Stimulated activated CD8-positive, alpha-beta memory T cell treated with anti-CD3 and anti-CD28 coated beads, Interleukin-7, amount 100 ng/mL, for 48 hours (primary cell): ENCODE measurements at regions not wholly inside any gene's neighbourhood (a gene's known extent, or its start where the extent isn't known, plus 50 kb on each side); places are given as distances from the start of the nearest gene placed in this dataset.

Experiments used
- DNase-seq, 2 donors: peaks; one replicate each; pipeline ENCODE4 v3.0.0-alpha.2; 2020; ENCODE audit warnings: low read depth in 1 of 2; ENCODE audit errors: extremely low read depth in 1 of 2

DNA sequence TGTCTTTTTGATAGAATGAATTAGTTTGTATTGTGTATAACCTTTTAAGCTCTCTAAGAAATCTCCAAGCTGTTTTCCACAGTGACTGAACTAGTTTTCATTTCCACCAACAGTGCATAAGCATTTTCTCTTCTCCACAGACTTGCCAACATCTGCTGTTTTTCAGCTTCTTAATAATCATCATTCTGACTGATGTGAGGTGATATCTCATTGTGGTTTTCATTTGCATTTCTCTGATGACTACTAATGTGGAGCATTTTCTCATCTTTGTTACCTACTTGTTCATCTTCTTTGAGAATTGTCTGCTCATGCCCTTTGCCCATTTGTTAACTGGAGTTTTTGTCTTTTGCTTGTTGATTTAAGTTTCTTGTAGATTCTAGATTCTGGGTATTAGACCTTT is 777.5 kb downstream of the OTOL1 start:
- no peak for DNase-seq

DNA sequence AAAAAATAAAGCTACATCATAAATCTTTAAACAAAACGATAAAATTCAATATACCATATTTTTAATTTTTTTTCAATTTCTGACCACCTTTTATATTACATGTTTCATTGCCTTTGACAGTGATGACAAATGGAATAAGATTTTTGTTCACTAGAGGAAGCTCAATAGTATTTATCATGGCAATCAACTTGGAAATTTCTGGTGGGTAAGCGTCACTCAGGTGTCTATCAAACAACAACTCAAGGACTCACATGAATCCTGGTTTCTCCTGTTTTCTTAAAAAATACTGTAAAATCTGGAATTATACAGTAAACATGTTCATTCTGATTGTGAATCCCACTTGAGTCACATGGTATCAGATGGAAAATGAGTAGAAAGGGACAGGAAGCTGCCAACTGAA is 782.2 kb downstream of the OTOL1 start:
- DNase-seq = no peak

DNA sequence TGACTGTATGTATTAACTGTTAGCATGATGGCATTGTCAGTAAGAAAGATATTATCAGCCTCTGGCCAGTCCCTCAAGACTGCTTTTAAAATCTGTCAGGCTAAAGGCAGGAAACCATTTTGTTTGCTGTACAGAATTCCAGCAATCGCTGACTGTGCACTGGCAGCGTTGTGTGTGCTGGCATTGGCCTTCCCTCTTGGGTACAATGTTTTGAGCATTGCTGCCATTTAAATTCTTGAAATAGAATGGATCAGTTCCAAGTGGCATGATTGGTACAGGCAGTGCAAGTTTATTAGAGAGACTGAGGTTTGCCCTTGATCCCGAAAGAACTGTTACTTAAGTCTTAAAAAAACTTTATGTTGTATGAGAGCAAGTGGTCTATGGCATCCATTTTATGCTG is 788.7 kb downstream of the OTOL1 start:
- no peak for DNase-seq

DNA sequence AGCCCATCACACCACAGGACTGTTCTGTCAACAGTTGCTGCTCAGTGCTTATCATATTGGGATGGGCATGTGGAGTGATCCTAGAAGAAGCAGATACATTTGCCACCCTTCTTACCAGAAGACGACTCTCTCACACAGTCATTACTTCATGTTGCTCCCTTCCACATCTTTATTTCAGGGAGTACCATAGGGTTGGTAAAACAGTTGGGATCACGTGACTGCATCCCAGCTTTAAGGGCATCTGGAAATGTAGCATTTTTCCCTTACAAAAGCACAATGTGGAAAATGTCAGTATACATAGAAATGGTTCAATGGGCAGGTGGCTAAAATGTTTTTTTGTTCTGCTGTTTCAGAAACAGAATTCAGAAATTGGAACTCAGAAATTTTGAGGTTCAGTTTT is 791.0 kb downstream of the OTOL1 start:
- no peak for DNase-seq

DNA sequence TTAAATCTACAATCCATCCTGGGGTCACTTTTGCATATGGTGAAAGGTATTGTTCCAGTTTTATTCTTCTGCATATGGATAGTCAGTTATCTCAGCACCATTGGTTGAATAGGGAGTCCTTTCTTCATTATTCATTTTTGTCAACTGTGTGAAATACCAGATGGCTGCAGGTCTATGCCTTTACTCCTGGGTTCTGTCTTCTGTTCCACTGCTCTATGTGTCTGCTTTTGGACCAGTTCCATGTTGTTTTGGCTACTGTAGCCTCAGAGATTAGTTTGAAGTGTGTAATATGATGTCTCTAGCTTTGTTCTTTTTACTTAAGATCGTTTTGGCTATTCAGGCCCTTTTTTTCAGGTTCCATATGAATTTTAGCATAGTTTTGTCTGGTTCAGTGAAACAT is 795.8 kb downstream of the OTOL1 start:
- no peak for DNase-seq

DNA sequence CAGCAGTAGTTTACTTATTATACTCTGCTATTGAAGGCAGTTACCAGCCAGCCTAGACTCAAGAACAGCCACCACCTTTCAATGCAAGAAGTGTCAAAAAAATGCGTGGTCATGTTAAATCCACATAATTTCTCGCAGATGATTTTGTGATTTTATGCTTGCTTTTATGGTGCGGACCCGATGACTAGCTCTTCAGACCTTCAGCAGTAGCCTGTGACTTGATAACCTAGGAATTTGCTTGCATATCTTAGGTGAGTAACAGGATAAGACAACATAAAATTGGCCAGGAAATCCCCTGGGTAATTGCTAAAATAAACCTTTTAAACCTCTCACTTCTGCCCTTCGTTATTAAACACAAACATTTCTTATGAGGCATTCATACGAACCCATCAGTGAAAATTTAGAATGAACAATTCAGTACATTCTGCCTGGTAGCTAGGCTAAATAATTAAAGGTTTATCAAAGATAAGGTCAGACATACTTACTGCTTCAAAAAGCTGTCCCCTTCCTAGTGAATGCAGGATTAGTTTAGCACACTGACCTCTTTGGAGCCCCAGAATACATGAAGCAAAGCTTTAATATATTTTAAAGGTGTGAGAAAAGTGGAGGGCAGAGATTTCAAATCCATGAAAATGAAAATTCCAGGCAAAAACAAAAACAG is 798.8 kb downstream of the OTOL1 start:
- no peak for DNase-seq

DNA sequence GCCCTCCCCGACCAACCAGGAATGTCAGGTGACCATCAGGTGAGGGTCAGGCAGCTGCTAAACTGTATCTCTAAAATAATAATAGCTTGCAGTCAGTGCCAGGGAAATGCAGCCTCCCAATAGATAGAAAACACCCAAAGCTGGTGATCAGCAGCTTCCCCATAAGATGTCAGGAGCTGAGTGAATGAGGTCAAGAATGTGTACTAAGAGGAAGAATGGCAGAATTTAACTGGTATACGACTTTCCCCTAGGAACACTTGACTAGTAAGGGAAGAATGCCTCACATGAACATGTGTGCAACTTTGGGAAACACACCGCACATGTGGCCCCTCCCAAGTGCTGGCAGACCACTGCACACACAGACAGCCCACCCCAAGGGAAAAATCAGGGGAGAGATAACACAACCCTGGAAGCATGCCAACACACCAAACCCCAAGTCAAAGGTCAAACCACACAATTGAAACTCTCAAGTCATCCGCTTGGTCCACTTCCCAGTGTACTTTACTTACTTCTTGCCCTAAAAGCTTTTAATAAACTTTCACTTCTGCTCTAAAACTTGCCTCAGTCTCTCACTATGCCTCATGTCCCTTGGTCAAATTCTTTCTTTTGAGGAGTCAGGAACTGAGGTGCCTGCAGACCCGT is 806.5 kb downstream of the OTOL1 start:
- no peak for DNase-seq

DNA sequence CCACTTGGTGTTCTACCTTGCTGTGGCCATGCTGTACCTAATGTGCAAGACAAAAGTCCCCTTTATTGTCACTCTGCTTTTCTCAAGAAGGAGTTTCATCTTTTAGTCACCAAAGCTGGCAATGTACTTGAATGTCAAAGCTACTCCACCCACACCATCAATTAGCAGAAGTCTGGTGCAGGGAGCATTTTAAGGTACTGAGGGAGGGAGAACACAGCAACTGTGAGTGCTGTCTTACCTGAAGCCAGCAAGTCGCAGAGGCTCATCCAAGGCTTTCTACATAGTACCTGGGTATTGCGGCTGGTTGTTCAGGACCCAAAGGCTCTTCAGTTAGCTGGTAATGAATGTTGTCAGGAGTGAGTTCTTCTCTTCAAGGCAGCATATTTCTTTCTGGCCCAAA is 820.4 kb downstream of the OTOL1 start:
- no peak for DNase-seq

DNA sequence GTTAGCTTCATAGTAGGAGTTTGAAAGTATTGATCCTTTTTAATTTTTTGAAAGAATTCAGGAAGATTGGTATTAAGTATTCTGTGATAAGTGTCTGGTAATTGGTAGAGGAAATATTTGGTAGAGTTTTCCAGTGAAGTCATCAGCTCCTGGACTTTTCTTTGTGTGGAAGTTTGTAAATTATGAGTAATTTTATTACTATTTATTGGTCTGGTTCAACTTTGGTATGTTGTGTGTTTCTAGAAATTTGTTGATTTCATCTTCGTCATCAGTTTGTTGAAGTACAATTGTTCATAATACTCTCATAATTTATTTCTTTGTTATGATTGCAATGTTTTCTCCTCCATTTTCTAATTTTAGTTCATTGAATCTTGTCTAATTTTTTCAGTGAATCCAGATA is 832.0 kb downstream of the OTOL1 start:
- DNase-seq = no peak

DNA sequence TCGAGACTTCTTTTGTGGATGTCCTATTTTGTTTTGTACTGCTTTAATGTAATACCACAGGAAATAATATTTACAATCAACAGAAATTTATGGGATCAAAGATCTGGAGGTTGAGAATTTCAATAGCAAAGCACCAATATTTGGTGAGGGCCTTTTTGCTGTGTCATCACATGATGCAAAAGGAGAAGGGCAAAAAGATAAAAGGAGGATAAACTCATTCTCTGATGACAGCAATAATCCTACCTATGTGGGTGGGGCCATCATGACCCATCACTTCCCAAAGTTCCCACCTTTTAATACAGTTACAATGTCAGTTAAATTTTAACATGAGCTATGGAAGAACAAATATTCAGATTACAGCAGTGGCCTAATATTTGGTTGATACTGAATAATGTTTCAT is 832.9 kb downstream of the OTOL1 start:
- no peak for DNase-seq

DNA sequence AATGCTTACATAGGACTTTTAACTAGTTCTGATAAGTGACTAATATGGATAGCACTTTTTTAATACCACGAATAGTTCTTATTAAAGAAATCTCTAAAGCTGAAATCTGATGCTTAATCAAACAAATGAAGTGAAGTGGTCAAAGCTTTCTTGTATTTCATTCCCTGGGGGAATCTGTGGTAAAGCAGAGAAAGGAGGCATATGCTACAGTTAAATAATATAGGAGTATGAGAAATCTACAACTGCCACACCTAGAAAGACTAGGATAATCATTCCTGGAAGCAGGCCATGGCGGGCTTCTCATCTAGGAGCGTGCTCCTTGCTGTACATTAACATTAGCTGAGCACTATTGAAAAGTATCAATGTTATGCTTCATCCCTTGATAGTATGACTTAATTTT is 835.7 kb downstream of the OTOL1 start:
- DNase-seq = no peak

DNA sequence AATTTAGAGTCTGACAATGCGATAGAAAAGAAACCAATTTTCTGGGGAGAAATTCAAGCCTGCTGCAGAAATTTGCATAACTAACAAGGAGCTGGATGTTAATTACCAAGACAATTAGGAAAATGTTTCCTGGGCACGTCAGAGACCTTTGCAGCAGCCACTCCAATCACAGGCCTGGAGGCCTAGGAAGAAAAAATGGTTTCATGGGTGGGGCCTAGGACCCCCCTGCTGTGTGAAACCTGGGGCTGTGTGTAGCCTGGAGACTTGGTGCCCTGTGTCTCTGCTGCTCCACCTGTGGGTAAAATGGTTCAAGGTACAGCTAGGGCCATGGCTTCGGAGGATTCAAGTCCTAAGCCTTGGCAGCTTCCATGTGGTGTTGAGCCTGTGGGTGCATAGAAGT is 837.9 kb downstream of the OTOL1 start:
- no peak for DNase-seq

DNA sequence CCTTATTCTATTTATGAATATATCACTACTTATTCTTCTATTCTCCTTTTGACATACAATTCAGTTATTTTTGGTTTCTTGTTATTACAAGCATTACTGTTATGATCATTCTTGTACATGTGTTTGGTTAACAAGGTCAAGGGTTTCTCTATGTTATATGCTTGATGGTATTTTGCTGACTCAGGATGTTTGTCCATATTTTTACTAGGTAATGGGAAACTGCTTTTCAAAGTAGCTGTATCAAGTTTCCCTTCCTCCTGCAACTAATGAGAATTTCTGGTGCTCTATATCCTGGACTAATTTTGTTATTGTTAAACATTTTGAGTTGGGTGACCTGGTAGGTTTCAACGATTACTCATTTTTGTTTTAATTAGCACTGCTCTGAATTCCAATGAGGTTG is 841.0 kb downstream of the OTOL1 start:
- no peak for DNase-seq

DNA sequence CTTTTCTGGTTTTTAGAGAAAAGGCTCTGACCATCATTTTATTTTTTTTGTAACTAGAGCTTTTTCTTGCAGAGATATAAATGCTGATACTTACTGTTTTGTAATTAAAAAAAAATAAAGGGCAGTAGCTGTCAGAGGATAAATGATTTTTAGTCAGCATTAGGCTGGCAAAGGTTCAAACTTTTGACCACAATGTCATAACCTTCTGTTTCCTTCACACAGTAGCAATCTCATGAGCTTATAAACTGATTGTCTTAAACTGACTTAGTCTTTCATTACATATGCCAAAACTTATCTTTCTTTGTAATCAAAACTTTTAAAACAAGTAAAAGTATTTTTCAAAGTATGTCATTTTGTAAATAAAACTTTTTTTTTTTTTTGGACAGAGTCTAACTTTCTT is 841.9 kb downstream of the OTOL1 start:
- no peak for DNase-seq

DNA sequence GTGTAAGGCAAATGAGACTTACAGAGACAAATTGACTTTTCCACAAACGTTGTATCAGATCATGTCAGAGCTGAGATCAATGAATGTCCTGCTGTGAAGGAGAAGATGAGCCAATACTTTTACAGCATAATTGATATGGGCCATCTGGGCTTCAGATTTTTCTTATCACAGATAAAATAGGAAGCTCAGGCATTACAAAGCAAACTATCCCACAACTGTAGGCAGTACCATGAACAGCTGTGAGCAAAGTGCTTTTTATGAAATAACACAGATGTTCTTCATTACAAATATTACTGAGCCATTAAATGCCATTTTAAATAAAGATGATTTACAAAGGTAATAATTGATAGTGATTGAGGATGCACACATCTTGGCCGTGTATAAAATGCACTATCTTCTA is 852.3 kb downstream of the OTOL1 start:
- no peak for DNase-seq

DNA sequence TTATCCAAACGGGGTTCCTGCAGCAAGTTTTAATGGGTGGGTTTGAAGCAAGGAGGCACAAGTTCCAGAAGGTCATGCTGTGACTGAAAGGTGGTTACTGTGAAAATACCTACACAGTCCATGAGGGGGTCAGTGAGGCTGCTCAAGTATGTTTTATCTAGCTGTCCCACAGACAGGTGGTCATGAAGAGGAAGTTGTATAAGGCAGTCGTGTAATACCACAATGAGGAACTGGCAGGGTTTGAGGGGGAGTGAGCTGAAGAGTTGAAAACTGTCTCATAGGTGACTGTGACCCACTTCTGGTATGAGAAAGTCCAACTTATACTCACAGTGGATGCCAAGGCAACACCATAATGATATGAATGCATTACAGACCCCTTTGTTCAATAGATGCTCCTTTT is 856.8 kb downstream of the OTOL1 start:
- no peak for DNase-seq

DNA sequence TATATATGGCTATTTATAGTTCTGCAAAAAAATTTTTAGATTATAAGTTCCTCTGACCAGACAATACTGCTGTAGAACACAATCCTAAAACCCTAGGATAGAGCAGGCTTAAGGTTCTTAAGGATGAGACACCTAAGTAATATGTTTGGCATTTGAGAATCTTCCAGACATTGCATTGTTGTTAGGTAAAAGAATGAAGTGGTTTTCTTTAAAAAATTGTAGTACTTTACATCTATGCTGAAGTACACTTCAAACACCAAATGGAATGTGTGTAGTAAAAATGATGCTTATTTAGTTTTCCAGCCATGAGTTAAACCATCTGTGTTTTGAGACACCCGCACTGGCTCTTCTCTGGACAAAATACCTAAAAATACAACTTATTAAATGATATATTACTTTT is 857.7 kb downstream of the OTOL1 start:
- DNase-seq = no peak

DNA sequence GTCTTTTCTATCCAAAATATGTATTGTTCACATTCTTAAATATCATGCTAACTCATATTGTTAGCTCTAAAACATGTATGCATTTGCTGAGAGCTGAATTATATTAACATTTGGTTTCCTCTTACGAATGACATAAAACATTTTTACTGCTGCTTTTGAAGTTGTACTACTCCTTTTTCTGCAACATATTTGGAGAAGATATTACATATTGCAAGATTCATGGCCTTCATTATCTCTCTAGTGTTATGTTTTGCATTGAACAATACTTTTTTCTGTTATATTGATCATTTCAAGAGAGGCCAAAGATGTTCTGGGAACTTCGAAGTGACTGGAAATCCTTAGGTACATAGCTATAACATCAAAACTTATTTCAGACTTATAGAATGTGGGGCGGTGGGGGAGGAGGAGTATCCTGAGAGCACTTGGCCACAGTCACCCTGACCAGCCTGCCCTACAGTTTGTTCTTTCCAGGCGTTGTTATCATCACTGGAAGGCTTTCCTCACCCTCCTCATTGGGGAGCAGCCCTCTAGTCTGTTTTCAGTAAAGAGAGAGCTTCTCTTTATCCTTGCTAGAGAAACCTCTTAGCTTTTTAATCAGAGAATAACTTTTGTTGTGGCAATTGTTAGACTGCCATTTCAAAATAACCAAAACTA is 868.6 kb downstream of the OTOL1 start:
- DNase-seq = no peak

DNA sequence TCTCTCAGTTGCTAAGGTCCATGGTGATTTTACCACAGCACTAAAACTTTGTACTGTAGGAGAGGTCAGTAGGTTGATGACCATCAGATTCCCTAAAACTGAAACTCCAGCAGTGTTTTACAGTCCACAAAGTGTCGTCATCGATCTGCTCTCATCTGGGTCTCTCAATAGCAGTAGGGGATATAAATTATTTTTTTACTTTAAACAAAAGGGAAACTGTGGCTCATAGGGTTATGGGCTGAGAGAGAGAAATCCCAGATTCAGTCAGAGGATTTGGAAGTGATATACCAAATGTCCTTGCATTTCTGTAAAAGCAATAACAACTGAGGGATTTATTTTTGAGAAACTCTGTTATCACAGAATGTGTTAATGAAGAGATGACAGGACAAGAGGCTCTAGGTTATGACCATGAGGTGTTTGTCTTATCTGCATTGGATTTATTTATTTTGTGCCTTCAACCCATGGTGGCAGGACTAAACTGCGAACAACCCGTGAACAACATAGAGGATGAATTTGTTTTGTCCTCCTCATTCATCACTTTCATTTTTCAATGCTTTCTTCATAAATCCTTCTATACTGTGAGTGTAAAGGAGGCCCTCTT is 869.7 kb downstream of the OTOL1 start:
- no peak for DNase-seq

DNA sequence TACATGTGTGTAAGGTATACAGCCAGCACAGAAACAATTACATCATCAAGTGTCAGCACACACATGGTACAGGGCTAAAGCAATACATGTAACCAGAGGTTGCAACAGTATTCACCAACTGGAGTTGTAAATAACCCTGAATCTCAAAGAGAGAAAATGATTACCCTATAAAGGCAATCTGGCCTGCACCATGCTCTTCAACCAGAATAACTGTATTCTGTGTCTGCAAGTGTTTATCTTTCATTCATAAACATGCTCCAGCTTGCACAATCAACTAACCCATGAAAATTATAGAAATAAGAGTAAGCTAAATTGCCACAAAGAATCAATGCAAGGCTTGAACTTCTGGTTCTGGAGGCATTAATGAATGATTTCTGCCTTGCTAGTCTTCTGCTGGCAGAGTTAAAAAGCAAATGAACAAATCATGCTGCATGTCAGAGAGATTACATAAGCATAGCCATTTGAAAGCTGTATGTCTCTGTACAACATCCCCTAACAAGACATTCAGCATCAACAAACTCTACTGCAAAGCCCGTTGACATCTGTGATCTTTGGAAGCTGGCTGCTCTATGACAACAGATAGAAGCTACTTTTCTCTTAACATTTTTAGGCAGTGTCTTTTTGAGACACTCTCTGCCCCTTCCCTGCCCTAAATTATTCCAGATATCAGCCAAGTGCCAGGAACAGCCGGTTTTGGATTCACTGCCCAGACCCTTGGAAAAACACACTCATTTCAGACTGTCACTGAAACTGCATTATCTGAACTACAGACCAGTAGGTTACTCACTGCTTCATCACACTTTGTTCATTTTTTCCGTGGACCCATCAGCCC is 871.0 kb downstream of the OTOL1 start:
- no peak for DNase-seq

DNA sequence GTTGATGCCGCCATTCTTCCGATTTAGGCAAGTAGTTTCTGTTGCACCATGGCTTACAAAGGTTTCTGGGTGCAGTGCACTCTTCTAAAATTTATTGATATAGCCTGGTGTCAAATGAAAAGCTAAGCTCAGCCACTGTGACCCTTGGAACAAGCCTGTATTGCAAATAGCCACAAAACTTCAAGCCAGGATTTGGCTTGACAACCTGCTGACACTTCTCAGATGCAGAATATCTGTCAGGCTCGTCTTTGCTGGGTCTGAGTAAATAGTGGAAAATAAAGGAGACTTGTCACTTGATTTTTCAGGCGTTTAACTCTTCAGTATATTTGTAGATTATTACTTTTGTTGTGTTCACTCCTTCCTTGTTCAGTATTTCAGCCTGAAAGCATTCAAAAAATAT is 871.8 kb downstream of the OTOL1 start:
- no peak for DNase-seq
